Caco-2 (cell line): ENCODE measurements at regions not wholly inside any gene's neighbourhood (a gene's known extent, or its start where the extent isn't known, plus 50 kb on each side); places are given as distances from the start of the nearest gene placed in this dataset.

ENCODE experiments used
- BruUV-seq: library from RNA; stranded (reverse); fragments of 400-500 nt; replicated peaks from 2 replicates; lab custom pipeline; 2021; lab: Mats Ljungman, UMichigan
- CTCF ChIA-PET: fragments of 300-600 bp; sonication (Branson Sonifier 250); formaldehyde crosslinking; loops from one replicate; lab custom pipeline; 2022; ENCODE audit warnings: antibody characterized with exemption; lab: Charles Lee
- POLR2A ChIA-PET: fragments of 300-600 bp; sonication (Branson Sonifier 250); formaldehyde crosslinking; loops from one replicate; lab custom pipeline; 2022; ENCODE audit warnings: antibody characterized with exemption; lab: Charles Lee
- DNase-seq, 2 experiments: peaks; one replicate each; pipeline versions ENCODE4 v3.0.0 to v3.0.0-alpha.2; 2020 to 2022
- H3K27me3 ChIP-seq: replicated peaks from 2 replicates; pipeline ENCODE4 v1.6.0; 2011; ENCODE audit warnings: low read length; ENCODE audit not compliant: control insufficient read depth, insufficient read depth
- H3K36me3 ChIP-seq: 2 replicates; pipeline ENCODE4 v1.5.1; 2011; ENCODE audit warnings: low read length; ENCODE audit not compliant: control insufficient read depth, insufficient read depth
- H3K4me1 ChIP-seq: fragments of 250-450 bp; sonication (Bioruptor Pico); 2 replicates; pipeline ENCODE4 v1.5.1; 2020; ENCODE audit warnings: mild to moderate bottlenecking
- H3K4me3 ChIP-seq: 2 replicates; pipeline ENCODE4 v1.5.1; 2011; ENCODE audit warnings: low read depth, mild to moderate bottlenecking, control low read depth, low read length
- H3K9me3 ChIP-seq: fragments of 250-450 bp; sonication (Bioruptor Pico); 2 replicates; pipeline ENCODE4 v1.5.1; 2020; ENCODE audit warnings: mild to moderate bottlenecking, moderate library complexity
- H3K27ac Mint-ChIP-seq: one replicate; pipeline ENCODE4 v1.8.0; 2022; ENCODE audit warnings: mixed read lengths; ENCODE audit not compliant: unreplicated experiment
- H3K27me3 Mint-ChIP-seq: one replicate; pipeline ENCODE4 v1.8.0; 2022; ENCODE audit warnings: mixed read lengths; ENCODE audit not compliant: insufficient read depth, unreplicated experiment
- H3K36me3 Mint-ChIP-seq: one replicate; pipeline ENCODE4 v1.8.0; 2022; ENCODE audit warnings: mild to moderate bottlenecking, mixed read lengths; ENCODE audit not compliant: insufficient read depth, unreplicated experiment
- H3K4me1 Mint-ChIP-seq: one replicate; pipeline ENCODE4 v1.8.0; 2022; ENCODE audit warnings: low read depth, mixed read lengths; ENCODE audit not compliant: unreplicated experiment
- H3K4me3 Mint-ChIP-seq: one replicate; pipeline ENCODE4 v1.8.0; 2022; ENCODE audit warnings: mild to moderate bottlenecking, moderate library complexity, mixed read lengths; ENCODE audit not compliant: unreplicated experiment
- H3K9me3 Mint-ChIP-seq: one replicate; pipeline ENCODE4 v1.8.0; 2022; ENCODE audit warnings: mixed read lengths; ENCODE audit not compliant: unreplicated experiment
- CTCF ChIP-seq, 2 experiments: fragments of 200-600 bp in 1 of 2; IDR thresholded peaks; 1 replicate in 1 of 2; 2 replicates in 1 of 2; pipeline versions ENCODE4 v1.5.1 to v1.8.0; 2011 to 2022; ENCODE audit warnings: antibody characterized with exemption in 1 of 2, control low read depth in 1 of 2, inconsistent platforms in 1 of 2, low read depth in 1 of 2, low read length in 1 of 2, mild to moderate bottlenecking in 1 of 2, moderate library complexity in 1 of 2; ENCODE audit not compliant: insufficient read depth in 1 of 2, severe bottlenecking in 1 of 2, unreplicated experiment in 1 of 2
- intact Hi-C: fragments of 100-400 bp; cut with micrococcal nuclease; formaldehyde crosslinking; loops from one replicate; pipeline ENCODE4 v1.10.0; 2022; ENCODE audit not compliant: unreplicated experiment

- Histone ChIP-seq H3K36me3 (no peaks in the 10 kb centered on the region), H3K4me1 (no peaks in the 10 kb centered on the region), H3K4me3 (no peak overlapping the region), H3K9me3 (no peaks in the 10 kb centered on the region), H3K27me3 (no peaks in the 10 kb centered on the region)
- ChIA-PET CTCF (no interaction called here), POLR2A (no interaction called here)
- intact Hi-C loops = no loop called here
- DNase-seq = no peak
- no peaks in the 10 kb centered on the region for H3K36me3 Mint-ChIP-seq
- no TSS peak for BruUV-seq
- no peaks in the 10 kb centered on the region for H3K9me3 Mint-ChIP-seq
- no peak overlapping the region for H3K4me3 Mint-ChIP-seq
- H3K4me1 Mint-ChIP-seq = no peaks in the 10 kb centered on the region
- no peaks in the 10 kb centered on the region for H3K27me3 Mint-ChIP-seq
- no peak overlapping the region for H3K27ac Mint-ChIP-seq
- TF ChIP-seq CTCF (IDR thresholded peaks at IDR 0.05; ENCODE audit: insufficient read depth in 1 of 2, low read depth in 1 of 2, low read length in 1 of 2, severe bottlenecking in 1 of 2, unreplicated experiment in 1 of 2) = no peak
These were observed 247.6 kb upstream of the FBXL7 start for GRCh38 chr5:15252331-15252730.

GRCh38 chr5:15249152-15249551, 250.8 kb upstream of the FBXL7 start:
- POLR2A ChIA-PET = no interaction called here
- intact Hi-C loops = no loop called here

DNA sequence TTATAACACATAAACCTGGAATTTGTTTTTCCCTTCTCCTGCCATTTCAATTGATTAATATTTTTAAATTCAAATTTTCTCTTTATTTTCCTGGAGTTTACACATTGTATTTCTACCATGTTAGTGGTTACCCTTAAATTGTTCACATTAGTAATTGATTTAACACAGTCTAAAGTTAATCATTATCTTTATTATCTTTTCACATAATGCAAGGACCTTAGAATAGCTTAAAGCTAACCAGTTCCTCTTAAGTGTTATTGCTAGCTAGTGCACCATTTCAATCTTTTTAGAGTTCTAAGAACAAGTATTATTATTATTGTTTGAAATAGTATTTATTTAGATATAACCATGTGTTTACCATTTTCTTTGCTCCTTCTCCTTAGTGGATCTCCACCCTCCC, 251.2 kb upstream of the FBXL7 start:
- Mint-ChIP-seq H3K27me3 (no peaks in the 10 kb centered on the region), H3K9me3 (peaks cover 22% of the 10 kb centered on the region), H3K27ac (no peak overlapping the region), H3K4me1 (no peaks in the 10 kb centered on the region), H3K36me3 (no peaks in the 10 kb centered on the region), H3K4me3 (no peak overlapping the region)
- POLR2A ChIA-PET = no interaction called here
- Histone ChIP-seq H3K27me3 (no peaks in the 10 kb centered on the region), H3K4me3 (no peak overlapping the region), H3K4me1 (no peaks in the 10 kb centered on the region), H3K9me3 (peaks cover 9% of the 10 kb centered on the region), H3K36me3 (no peaks in the 10 kb centered on the region)
- TF ChIP-seq CTCF (IDR thresholded peaks at IDR 0.05; ENCODE audit: insufficient read depth in 1 of 2, low read depth in 1 of 2, low read length in 1 of 2, severe bottlenecking in 1 of 2, unreplicated experiment in 1 of 2) = no peak
- no TSS peak for BruUV-seq
- DNase-seq = no peak
- CTCF ChIA-PET = no interaction called here
- intact Hi-C loops = no loop called here

More at GRCh38 chr5:15249152-15249551, 250.8 kb upstream of the FBXL7 start:
- H3K4me3 ChIP-seq = no peak overlapping the region
- no peak overlapping the region for H3K27ac Mint-ChIP-seq
- no peak for TF ChIP-seq CTCF (IDR thresholded peaks at IDR 0.05; ENCODE audit: insufficient read depth in 1 of 2, low read depth in 1 of 2, low read length in 1 of 2, severe bottlenecking in 1 of 2, unreplicated experiment in 1 of 2)
- H3K36me3 Mint-ChIP-seq = no peaks in the 10 kb centered on the region
- peaks cover 9% of the 10 kb centered on the region for H3K9me3 ChIP-seq
- no TSS peak for BruUV-seq
- H3K4me3 Mint-ChIP-seq = no peak overlapping the region
- DNase-seq = no peak
- no peaks in the 10 kb centered on the region for H3K27me3 ChIP-seq
- no peaks in the 10 kb centered on the region for H3K4me1 ChIP-seq
- H3K9me3 Mint-ChIP-seq = peaks cover 22% of the 10 kb centered on the region
- H3K36me3 ChIP-seq = no peaks in the 10 kb centered on the region
- no peaks in the 10 kb centered on the region for H3K4me1 Mint-ChIP-seq
- H3K27me3 Mint-ChIP-seq = no peaks in the 10 kb centered on the region
- CTCF ChIA-PET = no interaction called here
